ENCODE measurements at regions not wholly inside any gene's neighbourhood (a gene's known extent, or its start where the extent isn't known, plus 50 kb on each side); places are given as distances from the start of the nearest gene placed in this dataset.

- no peak for DNase-seq (ENCODE audit: insufficient read length, low spot score)
- TF ChIP-seq SPI1 (IDR thresholded peaks at IDR 0.05; ENCODE audit: low read depth, low read length) (no peak), POLR2A (IDR thresholded peaks at IDR 0.05; ENCODE audit: low read depth, low read length) (no peak), POLR2AphosphoS5 (IDR thresholded peaks at IDR 0.05; ENCODE audit: low read depth, low read length) (no peak), POU2F2 (IDR thresholded peaks at IDR 0.05; ENCODE audit: low read depth, low read length) (no peak), TAF1 (IDR thresholded peaks at IDR 0.05; ENCODE audit: low read depth, low read length) (no peak), PAX5 (IDR thresholded peaks at IDR 0.05; ENCODE audit: insufficient read depth, low read length, severe bottlenecking) (no peak)
- FAIRE-seq: no peak
These were observed 147.5 kb upstream of the GPR12 start for GRCh38 chr13:26908126-26908525.

DNA sequence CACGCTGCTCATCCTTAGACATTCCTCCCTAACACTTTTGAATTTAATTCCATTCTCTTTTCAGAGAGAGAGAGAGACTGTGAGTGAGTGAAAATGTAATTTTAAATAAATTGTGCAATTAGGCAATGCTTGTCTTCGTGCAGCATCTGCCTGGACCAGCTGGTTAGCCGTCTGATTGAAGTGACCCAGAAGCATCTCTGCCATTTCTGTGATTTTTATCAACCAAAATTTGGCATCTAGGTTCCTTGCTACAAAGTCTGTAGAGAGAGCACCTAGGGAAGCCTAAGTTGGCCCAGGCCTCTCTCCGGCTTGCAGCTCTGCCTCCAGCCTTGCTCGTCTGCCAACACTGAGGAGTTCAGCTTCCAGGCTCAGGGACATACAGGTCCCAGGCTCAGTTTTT is 138.6 kb upstream of the GPR12 start:
- DNase-seq (ENCODE audit: insufficient read length, low spot score): no peak
- no peak for FAIRE-seq
- no peak for TF ChIP-seq POLR2A (IDR thresholded peaks at IDR 0.05; ENCODE audit: low read depth, low read length)
- no peak for TF ChIP-seq TAF1 (IDR thresholded peaks at IDR 0.05; ENCODE audit: low read depth, low read length)
- TF ChIP-seq PAX5 (IDR thresholded peaks at IDR 0.05; ENCODE audit: insufficient read depth, low read length, severe bottlenecking): no peak
- TF ChIP-seq POLR2AphosphoS5 (IDR thresholded peaks at IDR 0.05; ENCODE audit: low read depth, low read length): no peak
- no peak for TF ChIP-seq SPI1 (IDR thresholded peaks at IDR 0.05; ENCODE audit: low read depth, low read length)
- TF ChIP-seq POU2F2 (IDR thresholded peaks at IDR 0.05; ENCODE audit: low read depth, low read length): no peak

DNA sequence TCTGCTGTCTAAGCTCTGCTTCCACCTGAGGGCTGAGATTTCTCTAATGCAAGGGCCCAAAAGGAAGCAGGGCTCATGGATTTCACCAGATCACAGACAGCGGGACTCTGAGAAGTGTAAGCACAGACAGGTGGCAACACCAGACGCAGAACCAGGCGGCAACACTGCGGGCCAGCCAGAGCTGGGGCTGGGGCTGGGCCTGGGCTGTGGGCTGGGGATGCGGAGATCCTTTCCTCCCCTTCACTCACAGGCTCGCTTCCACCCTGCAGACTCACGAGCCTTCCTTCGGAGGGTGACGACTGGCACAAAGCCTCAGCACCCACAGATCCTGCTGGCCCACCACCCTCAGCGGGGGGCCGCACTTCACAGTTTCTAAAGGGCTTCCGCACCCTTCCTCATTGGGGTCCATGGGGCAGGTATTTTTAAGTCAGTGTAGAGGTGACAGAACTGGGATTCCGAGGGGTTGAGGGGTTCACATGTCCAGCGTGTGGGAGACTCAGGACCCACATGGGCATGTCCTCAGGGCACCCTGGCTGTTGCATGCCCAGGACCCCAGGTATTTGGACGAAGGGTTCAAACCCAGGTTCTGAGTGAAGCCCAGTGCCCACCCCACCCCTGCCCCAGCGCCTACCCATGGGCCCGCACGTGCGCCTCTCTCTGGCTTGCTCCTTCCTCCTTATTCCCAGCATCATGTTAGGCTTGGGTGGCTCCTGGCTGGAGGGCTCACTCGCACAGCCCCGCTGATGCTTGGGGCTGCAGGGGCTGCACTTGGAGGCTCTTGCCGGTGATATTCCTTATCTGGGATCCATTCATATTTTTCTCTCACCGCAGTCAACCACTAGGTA is 137.3 kb upstream of the GPR12 start:
- FAIRE-seq (no peak), DNase-seq (ENCODE audit: insufficient read length, low spot score) (no peak)
- TF ChIP-seq TAF1 (IDR thresholded peaks at IDR 0.05; ENCODE audit: low read depth, low read length): no peak
- no peak for TF ChIP-seq PAX5 (IDR thresholded peaks at IDR 0.05; ENCODE audit: insufficient read depth, low read length, severe bottlenecking)
- TF ChIP-seq POU2F2 (IDR thresholded peaks at IDR 0.05; ENCODE audit: low read depth, low read length): no peak
- TF ChIP-seq POLR2A (IDR thresholded peaks at IDR 0.05; ENCODE audit: low read depth, low read length): no peak
- no peak for TF ChIP-seq POLR2AphosphoS5 (IDR thresholded peaks at IDR 0.05; ENCODE audit: low read depth, low read length)
- TF ChIP-seq SPI1 (IDR thresholded peaks at IDR 0.05; ENCODE audit: low read depth, low read length): no peak

DNA sequence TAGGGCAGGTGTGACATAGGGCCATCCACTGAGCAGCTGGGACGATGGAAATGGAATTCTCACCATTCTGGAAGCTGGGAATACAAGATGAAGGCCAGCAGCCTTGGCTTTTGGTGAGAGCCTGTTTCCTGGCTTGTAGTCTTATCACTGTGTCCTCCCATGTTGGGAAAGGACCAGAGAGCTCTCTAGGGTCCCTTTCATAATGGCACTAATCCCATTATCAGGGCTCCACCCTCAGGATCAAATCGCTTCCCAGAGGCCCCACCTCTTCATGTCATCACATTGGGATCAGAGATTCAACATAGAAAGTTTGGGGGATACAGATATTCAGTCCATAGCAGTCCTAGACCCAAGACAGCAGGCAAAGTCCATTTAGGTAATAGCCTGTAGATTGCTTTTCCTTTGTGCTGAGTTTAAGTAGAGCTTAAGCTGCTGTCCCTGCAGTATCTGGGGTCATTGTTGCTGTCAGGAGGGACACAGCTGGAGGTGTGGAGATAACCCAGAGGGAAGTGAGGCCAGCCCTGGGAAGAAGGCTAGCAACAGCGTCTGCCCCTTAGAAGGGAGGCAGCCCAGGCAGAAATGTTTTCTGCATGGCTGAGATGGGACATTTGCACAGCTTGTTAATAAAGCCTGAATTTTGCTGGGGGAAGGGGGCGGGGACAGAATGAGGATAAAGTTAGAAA is 136.5 kb upstream of the GPR12 start:
- TF ChIP-seq POU2F2 (IDR thresholded peaks at IDR 0.05; ENCODE audit: low read depth, low read length) (no peak), POLR2AphosphoS5 (IDR thresholded peaks at IDR 0.05; ENCODE audit: low read depth, low read length) (no peak), SPI1 (IDR thresholded peaks at IDR 0.05; ENCODE audit: low read depth, low read length) (no peak), TAF1 (IDR thresholded peaks at IDR 0.05; ENCODE audit: low read depth, low read length) (no peak), POLR2A (IDR thresholded peaks at IDR 0.05; ENCODE audit: low read depth, low read length) (no peak), PAX5 (IDR thresholded peaks at IDR 0.05; ENCODE audit: insufficient read depth, low read length, severe bottlenecking) (no peak)
- FAIRE-seq: no peak
- DNase-seq (ENCODE audit: insufficient read length, low spot score): no peak

- FAIRE-seq (no peak), DNase-seq (ENCODE audit: insufficient read length, low spot score) (no peak)
- TF ChIP-seq POLR2AphosphoS5 (IDR thresholded peaks at IDR 0.05; ENCODE audit: low read depth, low read length) (no peak), PAX5 (IDR thresholded peaks at IDR 0.05; ENCODE audit: insufficient read depth, low read length, severe bottlenecking) (no peak), SPI1 (IDR thresholded peaks at IDR 0.05; ENCODE audit: low read depth, low read length) (no peak), POU2F2 (IDR thresholded peaks at IDR 0.05; ENCODE audit: low read depth, low read length) (no peak), POLR2A (IDR thresholded peaks at IDR 0.05; ENCODE audit: low read depth, low read length) (no peak), TAF1 (IDR thresholded peaks at IDR 0.05; ENCODE audit: low read depth, low read length) (no peak)
These were observed 135.4 kb upstream of the GPR12 start for GRCh38 chr13:26895808-26896466.

- TF ChIP-seq TAF1 (IDR thresholded peaks at IDR 0.05; ENCODE audit: low read depth, low read length) (no peak), SPI1 (IDR thresholded peaks at IDR 0.05; ENCODE audit: low read depth, low read length) (no peak), PAX5 (IDR thresholded peaks at IDR 0.05; ENCODE audit: insufficient read depth, low read length, severe bottlenecking) (no peak)
- no peak for FAIRE-seq
- no peak for DNase-seq (ENCODE audit: insufficient read length, low spot score)
These were observed 134.7 kb upstream of the GPR12 start for GRCh38 chr13:26895081-26895807.

DNA sequence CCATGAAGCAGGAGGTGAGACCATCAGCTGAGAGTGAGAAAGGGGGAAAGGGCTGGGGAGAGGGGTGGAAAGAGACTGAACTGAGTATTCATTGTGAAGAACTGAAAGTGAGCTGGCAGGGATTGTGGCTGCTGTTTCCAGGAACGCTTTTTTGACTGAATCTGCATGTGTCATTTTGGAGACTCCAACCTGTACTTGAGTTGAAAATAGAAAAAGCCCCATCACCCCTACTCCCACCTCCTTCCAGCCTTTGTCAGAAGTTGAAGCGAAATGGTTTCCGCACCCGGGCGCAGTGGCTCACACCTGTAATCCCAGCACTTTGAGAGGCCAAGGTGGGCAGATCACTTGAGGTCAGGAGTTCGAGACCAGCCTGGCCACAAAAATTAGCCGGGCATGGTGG is 128.0 kb upstream of the GPR12 start:
- TF ChIP-seq TAF1 (IDR thresholded peaks at IDR 0.05; ENCODE audit: low read depth, low read length) (no peak), SPI1 (IDR thresholded peaks at IDR 0.05; ENCODE audit: low read depth, low read length) (no peak), PAX5 (IDR thresholded peaks at IDR 0.05; ENCODE audit: insufficient read depth, low read length, severe bottlenecking) (no peak), POLR2A (IDR thresholded peaks at IDR 0.05; ENCODE audit: low read depth, low read length) (no peak), POLR2AphosphoS5 (IDR thresholded peaks at IDR 0.05; ENCODE audit: low read depth, low read length) (no peak)
- DNase-seq (ENCODE audit: insufficient read length, low spot score) (no peak), FAIRE-seq (no peak)

DNA sequence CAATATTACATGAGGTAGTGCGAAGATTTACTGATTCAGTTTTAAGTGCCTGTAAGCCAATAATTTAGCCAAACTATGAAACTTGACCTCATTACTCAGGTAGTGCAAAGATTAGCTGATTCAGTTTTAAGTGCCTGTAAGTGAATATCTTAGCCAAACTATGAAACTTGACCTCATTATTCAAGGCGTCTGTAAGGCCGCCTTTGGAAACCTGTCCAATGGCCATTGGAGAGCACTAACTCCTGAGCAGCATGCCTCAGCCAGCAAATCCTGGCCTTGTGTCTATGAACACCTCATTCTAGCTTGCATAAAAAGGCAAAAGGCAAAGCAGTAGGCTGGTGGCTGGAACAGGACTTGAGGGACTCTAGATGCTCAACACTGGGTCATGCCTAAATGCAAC is 127.0 kb upstream of the GPR12 start:
- FAIRE-seq (no peak), DNase-seq (ENCODE audit: insufficient read length, low spot score) (no peak)
- no peak for TF ChIP-seq PAX5 (IDR thresholded peaks at IDR 0.05; ENCODE audit: insufficient read depth, low read length, severe bottlenecking)
- TF ChIP-seq POU2F2 (IDR thresholded peaks at IDR 0.05; ENCODE audit: low read depth, low read length): no peak
- TF ChIP-seq POLR2AphosphoS5 (IDR thresholded peaks at IDR 0.05; ENCODE audit: low read depth, low read length): no peak
- TF ChIP-seq TAF1 (IDR thresholded peaks at IDR 0.05; ENCODE audit: low read depth, low read length): no peak
- no peak for TF ChIP-seq POLR2A (IDR thresholded peaks at IDR 0.05; ENCODE audit: low read depth, low read length)
- TF ChIP-seq SPI1 (IDR thresholded peaks at IDR 0.05; ENCODE audit: low read depth, low read length): no peak
